ENCODE measurements at regions not wholly inside any gene's neighbourhood (a gene's known extent, or its start where the extent isn't known, plus 50 kb on each side); places are given as distances from the start of the nearest gene placed in this dataset.

- intact Hi-C loops (cut with DNase I), result no loop called here
- no peak for ATAC-seq
- no peak for DNase-seq (ENCODE audit: missing footprints)
These were observed 124.4 kb downstream of the TMA16 start for GRCh38 chr4:163618845-163619244.

DNA sequence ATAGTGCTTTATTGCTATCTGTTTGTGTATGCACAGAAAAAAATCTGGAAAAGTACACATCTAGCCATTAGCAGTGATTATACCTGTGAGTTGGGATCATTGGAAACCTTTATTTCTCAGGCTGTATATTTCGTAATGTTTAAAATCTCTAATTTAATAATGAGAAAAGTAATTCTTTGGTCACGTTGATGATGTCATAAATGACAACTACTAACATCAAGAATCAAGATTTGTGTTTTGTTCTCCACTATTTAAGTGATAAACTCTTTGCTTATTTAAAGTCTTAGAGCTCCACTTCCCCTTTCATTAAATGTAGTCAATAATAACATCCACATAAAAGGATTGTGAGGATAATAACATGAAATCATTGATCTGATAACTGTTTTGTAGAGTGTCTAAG lies 126.2 kb downstream of the TMA16 start:
- ATAC-seq, result no peak
- intact Hi-C loops (cut with DNase I), result loop anchor here (1.0 kb wide), 1 partner anchor 19 kb away; no protein-coding TSS in a partner anchor

DNA sequence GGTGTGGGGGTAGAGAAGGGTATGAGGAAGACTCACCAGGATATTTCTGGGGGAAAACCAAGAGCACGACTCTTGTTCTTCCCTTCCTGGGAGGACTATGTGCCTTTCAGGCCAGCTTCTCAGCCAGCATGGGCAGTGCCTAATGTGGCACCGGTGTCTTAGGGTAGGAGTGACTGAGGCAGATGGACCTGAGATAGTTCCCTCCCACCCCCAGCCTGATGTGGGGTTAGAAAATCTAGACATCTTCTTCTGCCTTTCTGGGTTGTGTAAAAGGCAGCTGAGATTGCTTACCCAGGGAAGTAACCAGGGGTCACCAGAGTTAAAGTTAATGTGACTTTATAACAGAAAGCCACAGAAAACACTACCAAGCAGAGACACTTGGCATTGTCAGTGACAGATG lies 127.3 kb downstream of the TMA16 start:
- ATAC-seq (no peak), DNase-seq (ENCODE audit: missing footprints) (no peak)
- intact Hi-C loops (cut with DNase I), result no loop called here

More for the DNA sequence above, 126.2 kb downstream of the TMA16 start:
- DNase-seq (ENCODE audit: missing footprints), result no peak

DNA sequence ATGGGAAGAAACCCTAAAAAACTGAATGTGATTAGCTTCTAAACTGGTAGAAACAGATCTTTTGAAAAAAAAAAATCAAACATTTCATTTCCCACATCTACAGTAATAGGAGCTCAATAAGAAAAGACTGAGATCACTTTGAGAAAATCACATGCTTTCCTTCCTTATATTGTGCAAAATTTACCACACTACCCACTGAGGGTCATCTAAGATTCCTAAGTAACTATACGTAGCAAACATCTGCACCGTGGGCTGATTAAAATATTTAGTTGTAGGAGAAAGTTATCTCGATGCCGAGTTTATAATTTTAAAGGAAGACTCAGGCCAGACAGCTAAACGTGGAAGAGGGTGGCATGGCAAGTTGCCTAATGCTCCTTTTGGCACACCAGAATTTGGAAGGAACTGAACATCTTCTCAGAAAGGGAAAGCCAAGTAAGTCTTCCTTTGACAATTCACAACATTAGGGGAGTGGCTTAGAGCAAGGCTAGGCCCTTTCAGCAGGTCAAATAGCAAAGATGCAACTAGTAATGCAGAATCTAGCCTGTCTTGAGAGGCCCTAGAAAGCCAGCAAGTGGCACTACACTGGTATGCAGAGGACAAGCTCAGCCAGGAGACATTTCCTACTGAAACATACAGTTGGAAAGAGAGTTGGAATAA lies 128.0 kb downstream of the TMA16 start:
- DNase-seq (ENCODE audit: missing footprints) (no peak), ATAC-seq (no peak)
- intact Hi-C loops (cut with DNase I), result no loop called here

DNA sequence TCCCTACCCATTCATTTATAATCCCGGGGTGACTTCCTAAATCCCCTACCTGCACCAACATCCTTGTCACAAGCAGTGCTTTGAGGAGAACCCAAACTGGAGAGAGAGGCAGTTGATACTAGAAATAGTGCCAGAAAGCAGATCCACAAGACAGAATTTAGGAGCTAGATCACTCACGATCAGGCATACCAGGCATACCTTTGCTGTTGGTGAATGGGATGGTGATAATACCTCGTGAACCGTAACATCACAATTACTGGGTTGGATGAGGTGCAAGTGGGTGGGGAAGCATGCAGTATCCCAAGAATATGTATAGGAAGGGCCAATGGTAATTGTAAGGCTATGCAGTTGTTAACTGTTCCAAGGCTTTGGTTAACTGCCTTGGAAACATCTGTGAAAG lies 129.3 kb downstream of the TMA16 start:
- ATAC-seq (no peak), DNase-seq (ENCODE audit: missing footprints) (no peak)
- intact Hi-C loops (cut with DNase I), result no loop called here

DNA sequence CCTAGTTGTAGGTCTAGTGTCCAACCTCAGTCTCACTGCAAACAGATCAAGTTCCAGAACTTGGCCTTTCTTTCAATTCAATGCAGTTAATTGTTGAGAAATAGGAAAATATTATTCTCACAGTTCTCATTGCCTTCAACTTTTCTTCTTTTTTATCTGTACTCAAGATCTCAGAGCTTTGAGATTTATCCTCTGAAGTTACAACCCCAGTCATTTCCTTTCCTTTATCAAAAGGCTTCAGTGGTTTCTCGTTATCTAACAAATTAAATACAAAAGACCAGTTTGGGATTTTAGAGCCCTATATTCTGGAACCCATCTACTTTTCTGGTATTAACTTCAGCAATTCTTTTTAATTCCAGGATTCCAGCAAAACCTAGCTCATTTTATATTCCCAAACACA lies 130.2 kb downstream of the TMA16 start:
- DNase-seq (ENCODE audit: missing footprints) (no peak), ATAC-seq (no peak)
- intact Hi-C loops (cut with DNase I), result no loop called here

DNA sequence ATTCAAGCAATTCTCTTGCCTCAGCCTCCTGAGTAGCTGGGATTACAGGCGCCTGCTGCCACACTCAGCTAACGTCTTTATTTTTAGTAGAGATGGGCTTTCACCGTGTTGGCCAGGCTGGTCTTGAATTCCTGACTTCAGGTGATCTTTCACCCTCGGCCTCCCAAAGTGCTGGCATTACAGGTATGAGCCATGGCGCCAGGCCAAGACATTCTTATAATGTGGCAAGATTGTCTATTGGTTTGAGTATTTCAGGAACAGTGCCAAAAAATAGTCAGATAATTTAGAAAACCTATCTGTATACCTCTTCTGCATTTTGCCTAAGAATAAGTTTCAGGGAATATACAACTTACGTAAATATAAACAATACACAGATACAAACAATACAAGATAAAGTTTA lies 136.8 kb downstream of the TMA16 start:
- ATAC-seq, result no peak
- DNase-seq (ENCODE audit: missing footprints), result no peak
- intact Hi-C loops (cut with DNase I), result no loop called here

DNA sequence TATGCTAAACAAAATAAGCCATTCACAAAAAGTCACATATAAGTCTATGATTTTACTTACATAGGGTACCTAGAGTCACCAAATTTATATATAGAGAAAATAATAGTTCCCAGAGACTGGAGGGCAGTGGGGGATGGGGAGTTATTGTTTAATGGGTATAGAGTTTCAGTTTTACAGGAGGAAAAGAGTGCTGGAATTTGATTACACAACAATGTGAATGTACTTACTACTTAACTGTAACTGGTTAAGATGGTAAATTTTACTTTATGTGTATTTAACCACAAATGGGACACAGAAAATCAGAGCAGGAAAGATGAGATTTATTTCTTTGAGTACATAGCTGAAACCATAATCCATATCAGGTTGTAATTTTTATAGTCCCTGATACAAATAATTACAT lies 144.4 kb downstream of the TMA16 start:
- DNase-seq (ENCODE audit: missing footprints) (no peak), ATAC-seq (no peak)
- intact Hi-C loops (cut with DNase I), result no loop called here

DNA sequence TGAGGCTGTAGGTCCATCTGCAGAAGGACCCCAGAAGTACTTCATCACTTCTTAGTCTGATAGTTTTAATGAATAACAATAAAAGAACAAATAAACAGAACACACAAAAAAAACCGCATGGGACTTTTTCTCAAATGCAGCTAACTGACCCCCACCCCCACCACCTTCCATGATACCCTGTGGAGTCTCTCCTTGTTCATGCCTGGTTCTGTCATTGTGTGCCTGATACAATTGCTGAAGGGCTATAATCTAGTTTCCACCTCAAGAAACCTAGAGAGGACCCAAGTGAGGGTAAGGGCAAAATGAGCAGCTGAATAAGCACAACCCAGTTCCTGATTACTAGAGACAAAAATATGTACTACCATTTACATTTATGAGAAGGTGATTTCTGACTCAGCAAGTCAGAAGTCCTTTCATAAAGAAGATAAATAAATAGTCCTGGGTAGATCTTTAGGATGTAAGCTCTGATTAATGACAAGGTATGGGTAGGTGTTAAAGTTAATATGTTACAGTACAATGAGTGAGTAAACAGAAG lies 155.1 kb downstream of the TMA16 start:
- intact Hi-C loops (cut with DNase I), result no loop called here
- no peak for DNase-seq (ENCODE audit: missing footprints)
- ATAC-seq, result no peak

GRCh38 chr4:163651761-163652160 lies 157.3 kb downstream of the TMA16 start:
- ATAC-seq (no peak), DNase-seq (ENCODE audit: missing footprints) (no peak)

GRCh38 chr4:163654621-163655020 lies 160.1 kb downstream of the TMA16 start:
- intact Hi-C loops (cut with DNase I), result no loop called here
- ATAC-seq, result no peak
- no peak for DNase-seq (ENCODE audit: missing footprints)

More at GRCh38 chr4:163651761-163652160, 157.3 kb downstream of the TMA16 start:
- intact Hi-C loops (cut with DNase I), result no loop called here

- intact Hi-C loops (cut with DNase I), result no loop called here
- DNase-seq (ENCODE audit: missing footprints), result no peak
- ATAC-seq, result no peak
These were observed 166.1 kb downstream of the TMA16 start for GRCh38 chr4:163660636-163661035.

GRCh38 chr4:163662768-163663167 lies 168.3 kb downstream of the TMA16 start:
- DNase-seq (ENCODE audit: missing footprints) (no peak), ATAC-seq (no peak)
- intact Hi-C loops (cut with DNase I), result no loop called here

DNA sequence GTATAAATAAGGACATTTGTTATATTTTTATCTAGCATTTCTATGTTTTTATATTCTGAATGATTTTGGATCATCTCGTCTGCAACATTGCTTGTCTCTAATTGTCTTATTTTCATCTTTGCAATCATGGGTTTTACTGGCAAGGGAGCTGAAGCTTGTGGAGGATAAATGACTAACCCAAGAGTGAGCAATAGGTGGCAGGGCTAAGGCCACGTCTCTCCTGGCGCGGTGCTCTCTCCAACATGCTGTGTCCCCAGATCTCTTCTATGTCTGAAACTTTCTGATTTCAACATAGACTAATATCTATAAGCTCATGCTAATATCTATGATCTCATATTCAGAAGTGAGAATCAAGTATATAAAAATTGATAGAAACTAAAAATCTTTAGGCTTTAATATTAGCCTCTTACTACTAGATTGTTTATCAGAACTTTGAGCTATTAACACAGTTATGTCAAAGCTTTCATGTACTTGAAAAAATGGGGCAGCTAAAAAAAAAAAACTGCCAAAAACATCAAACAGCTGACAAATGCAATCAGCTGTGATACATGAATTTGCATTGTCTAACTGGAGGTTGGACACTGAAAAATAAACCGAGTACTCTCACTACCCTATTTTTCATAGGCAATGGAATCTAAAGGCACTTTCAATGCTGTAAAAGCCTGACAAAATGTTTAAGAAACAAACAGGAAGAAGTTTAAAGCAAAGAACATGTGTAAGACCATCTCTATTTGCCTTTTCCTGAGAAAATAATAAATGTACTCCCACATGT lies 169.2 kb downstream of the TMA16 start:
- intact Hi-C loops (cut with DNase I), result no loop called here
- no peak for ATAC-seq
- DNase-seq (ENCODE audit: missing footprints), result no peak

- intact Hi-C loops (cut with DNase I), result no loop called here
- ATAC-seq (no peak), DNase-seq (ENCODE audit: missing footprints) (no peak)
These were observed 170.6 kb downstream of the TMA16 start for GRCh38 chr4:163665101-163665500.

GRCh38 chr4:163665521-163666331 lies 171.2 kb downstream of the TMA16 start:
- ATAC-seq (no peak), DNase-seq (ENCODE audit: missing footprints) (no peak)
- intact Hi-C loops (cut with DNase I), result no loop called here

DNA sequence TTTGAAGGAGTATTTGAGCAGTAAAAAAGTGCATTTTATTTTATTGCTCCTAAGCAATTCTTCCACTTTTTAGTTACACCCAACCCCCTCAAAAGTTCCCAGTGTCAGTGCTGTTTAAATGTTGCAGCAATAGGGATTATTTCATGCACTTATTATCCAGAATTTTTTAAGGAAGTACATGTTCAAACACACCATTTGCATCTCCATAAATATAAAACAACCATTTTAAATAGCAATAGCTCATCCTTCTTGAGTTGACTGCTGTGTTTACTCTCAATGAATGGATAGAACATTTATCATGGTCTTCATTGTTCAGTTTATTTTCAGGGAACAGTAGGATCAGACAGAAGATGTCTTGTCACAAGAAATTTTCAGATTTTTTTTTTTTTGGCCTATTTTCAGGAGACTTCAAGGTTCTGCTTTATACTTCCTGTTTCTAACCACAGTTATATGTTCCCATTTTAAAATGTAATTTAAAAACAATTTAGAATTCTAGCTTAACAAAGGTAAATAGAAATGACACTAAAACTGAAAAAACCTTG lies 171.9 kb downstream of the TMA16 start:
- ATAC-seq (no peak), DNase-seq (ENCODE audit: missing footprints) (no peak)
- intact Hi-C loops (cut with DNase I), result no loop called here

DNA sequence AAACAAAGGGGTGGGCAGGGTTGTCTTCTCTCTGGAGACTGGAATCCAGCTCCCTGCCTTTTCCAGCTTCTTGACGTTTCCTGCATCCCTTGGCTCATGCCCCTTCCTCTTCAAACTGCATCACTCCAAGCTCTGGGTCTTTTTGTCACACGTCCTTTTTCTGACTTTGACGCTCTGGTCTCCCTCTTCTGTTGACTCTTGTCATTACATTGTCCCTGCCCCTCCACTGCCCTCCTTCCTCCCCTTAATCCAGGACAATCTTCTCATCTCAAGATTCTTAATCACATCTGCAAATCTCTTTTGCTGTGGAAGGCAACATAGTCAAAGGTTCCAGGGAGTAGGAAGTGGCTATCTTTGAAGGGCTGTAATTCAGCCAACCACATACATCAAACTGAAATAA lies 178.3 kb downstream of the TMA16 start:
- DNase-seq (ENCODE audit: missing footprints) (no peak), ATAC-seq (no peak)
- intact Hi-C loops (cut with DNase I), result no loop called here
